Calu3 (cell line): ENCODE measurements at regions not wholly inside any gene's neighbourhood (a gene's known extent, or its start where the extent isn't known, plus 50 kb on each side); places are given as distances from the start of the nearest gene placed in this dataset.

Experiments
- BruUV-seq: library from RNA; stranded (reverse); fragments of 400-500 nt; replicated peaks from 2 replicates; lab custom pipeline; 2021; lab: Mats Ljungman, UMichigan
- CTCF ChIA-PET: fragments of 300-600 bp; sonication (Branson Sonifier 250); formaldehyde crosslinking; loops from one replicate; lab custom pipeline; 2022; ENCODE audit warnings: antibody characterized with exemption; lab: Charles Lee
- DNase-seq: peaks from one replicate; pipeline ENCODE4 v3.0.0; 2022
- H3K27ac Mint-ChIP-seq: one replicate; pipeline ENCODE4 v1.8.0; 2022; ENCODE audit warnings: mixed read lengths; ENCODE audit not compliant: unreplicated experiment
- H3K27me3 Mint-ChIP-seq: one replicate; pipeline ENCODE4 v1.8.0; 2022; ENCODE audit warnings: mixed read lengths; ENCODE audit not compliant: unreplicated experiment
- H3K36me3 Mint-ChIP-seq: one replicate; pipeline ENCODE4 v1.8.0; 2022; ENCODE audit warnings: mild to moderate bottlenecking, moderate library complexity, mixed read lengths; ENCODE audit not compliant: insufficient read depth, unreplicated experiment
- H3K4me1 Mint-ChIP-seq: one replicate; pipeline ENCODE4 v1.8.0; 2022; ENCODE audit warnings: mild to moderate bottlenecking, low read depth, mixed read lengths; ENCODE audit not compliant: unreplicated experiment
- H3K4me3 Mint-ChIP-seq: one replicate; pipeline ENCODE4 v1.8.0; 2022; ENCODE audit warnings: mild to moderate bottlenecking, low read depth, moderate library complexity, mixed read lengths; ENCODE audit not compliant: unreplicated experiment
- H3K9me3 Mint-ChIP-seq: one replicate; pipeline ENCODE4 v1.8.0; 2022; ENCODE audit warnings: low read depth, mixed read lengths; ENCODE audit not compliant: unreplicated experiment
- CTCF ChIP-seq: fragments of 200-600 bp; IDR thresholded peaks from one replicate; pipeline ENCODE4 v1.8.0; 2022; ENCODE audit warnings: antibody characterized with exemption; ENCODE audit not compliant: unreplicated experiment
- intact Hi-C: fragments of 100-400 bp; cut with micrococcal nuclease; formaldehyde crosslinking; loops from one replicate; pipeline ENCODE4 v1.10.0; 2022; ENCODE audit not compliant: unreplicated experiment

GRCh38 chr22:49214976-49215375 lies 612.7 kb downstream of the BRD1 start:
- no peak for DNase-seq
- no peaks in the 10 kb centered on the region for H3K36me3 Mint-ChIP-seq
- CTCF ChIA-PET = no interaction called here
- no peak overlapping the region for H3K4me3 Mint-ChIP-seq
- no peak overlapping the region for H3K27ac Mint-ChIP-seq
- TF ChIP-seq CTCF = no peak
- H3K4me1 Mint-ChIP-seq = no peaks in the 10 kb centered on the region
- no TSS peak for BruUV-seq
- peaks cover 34% of the 10 kb centered on the region for H3K9me3 Mint-ChIP-seq
- intact Hi-C loops = no loop called here
- H3K27me3 Mint-ChIP-seq = no peaks in the 10 kb centered on the region

- CTCF ChIA-PET = no interaction called here
- Mint-ChIP-seq H3K9me3 (peaks cover 26% of the 10 kb centered on the region), H3K4me3 (no peak overlapping the region), H3K4me1 (no peaks in the 10 kb centered on the region), H3K27ac (no peak overlapping the region), H3K36me3 (no peaks in the 10 kb centered on the region), H3K27me3 (no peaks in the 10 kb centered on the region)
- DNase-seq = no peak
- intact Hi-C loops = no loop called here
- no TSS peak for BruUV-seq
- TF ChIP-seq CTCF = no peak
These were observed 613.8 kb downstream of the BRD1 start for GRCh38 chr22:49213731-49214352.

GRCh38 chr22:49212466-49212865 lies 615.2 kb downstream of the BRD1 start:
- no peak overlapping the region for H3K4me3 Mint-ChIP-seq

GRCh38 chr22:49212002-49212401 lies 615.7 kb downstream of the BRD1 start:
- Mint-ChIP-seq H3K9me3 (peaks cover 16% of the 10 kb centered on the region), H3K36me3 (no peaks in the 10 kb centered on the region), H3K4me3 (no peak overlapping the region), H3K27me3 (no peaks in the 10 kb centered on the region), H3K4me1 (no peaks in the 10 kb centered on the region), H3K27ac (no peak overlapping the region)
- DNase-seq = no peak
- no peak for TF ChIP-seq CTCF
- intact Hi-C loops = no loop called here
- CTCF ChIA-PET = no interaction called here
- BruUV-seq = no TSS peak

More at GRCh38 chr22:49212466-49212865, 615.2 kb downstream of the BRD1 start:
- no peaks in the 10 kb centered on the region for H3K27me3 Mint-ChIP-seq
- H3K36me3 Mint-ChIP-seq = no peaks in the 10 kb centered on the region
- no peak for TF ChIP-seq CTCF
- CTCF ChIA-PET = no interaction called here
- no peak overlapping the region for H3K27ac Mint-ChIP-seq
- peaks cover 16% of the 10 kb centered on the region for H3K9me3 Mint-ChIP-seq
- DNase-seq = no peak
- no TSS peak for BruUV-seq
- H3K4me1 Mint-ChIP-seq = no peaks in the 10 kb centered on the region
- intact Hi-C loops = no loop called here
